HS-5 (cell line): ENCODE measurements at regions not wholly inside any gene's neighbourhood (a gene's known extent, or its start where the extent isn't known, plus 50 kb on each side); places are given as distances from the start of the nearest gene placed in this dataset.

Experiments used
- DNase-seq: peaks from one replicate; pipeline ENCODE4 v3.0.0-alpha.2; 2012; ENCODE audit warnings: low read depth

GRCh38 chr12:28879379-28879778 lies 269.7 kb upstream of the FAR2 start:
- no peak for DNase-seq

DNA sequence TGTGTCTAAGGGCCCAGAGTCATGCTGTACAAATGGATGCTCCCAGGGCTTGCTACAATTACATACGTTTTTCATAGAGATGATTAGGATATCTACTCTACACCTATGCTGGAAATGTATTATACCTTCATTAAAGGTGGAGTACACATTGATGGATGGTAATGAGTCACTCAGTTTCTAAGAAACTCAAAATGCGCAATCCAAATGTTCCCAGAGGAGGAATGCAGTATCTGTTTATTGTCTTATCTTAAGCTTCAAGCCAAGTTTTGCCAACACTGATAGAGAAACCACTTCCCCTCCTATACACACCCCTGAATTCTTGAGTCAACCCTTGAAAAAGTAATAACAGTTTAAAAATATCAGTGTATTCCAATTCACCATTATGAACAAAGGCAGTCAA lies 266.6 kb upstream of the FAR2 start:
- no peak for DNase-seq

DNA sequence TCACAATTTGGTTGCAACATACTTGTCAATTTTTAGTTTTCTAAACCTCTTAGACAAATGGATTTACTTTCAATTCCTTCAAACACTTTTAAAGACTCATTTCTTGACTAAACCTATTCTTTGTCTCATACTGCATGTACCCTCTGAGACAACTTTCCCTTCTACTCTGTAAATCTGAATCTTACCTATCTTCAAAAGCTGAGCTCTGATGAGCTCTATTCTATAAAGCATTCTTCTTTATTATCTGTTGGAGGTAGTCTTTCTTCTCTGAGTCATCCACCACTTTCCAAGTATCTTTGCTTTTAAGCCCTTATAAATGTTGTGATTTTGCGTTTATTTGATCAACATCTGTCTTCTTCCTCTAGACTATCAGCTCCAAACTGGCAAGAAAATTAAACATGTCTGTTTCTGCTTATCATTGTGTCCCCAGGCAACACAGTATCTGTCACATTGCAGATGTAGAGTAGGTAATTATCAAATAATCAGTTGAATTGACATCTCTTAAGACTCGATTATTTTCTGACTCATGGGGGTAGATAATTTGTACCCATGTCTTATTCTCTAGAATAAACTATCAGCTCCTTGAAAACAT lies 265.6 kb upstream of the FAR2 start:
- no peak for DNase-seq

DNA sequence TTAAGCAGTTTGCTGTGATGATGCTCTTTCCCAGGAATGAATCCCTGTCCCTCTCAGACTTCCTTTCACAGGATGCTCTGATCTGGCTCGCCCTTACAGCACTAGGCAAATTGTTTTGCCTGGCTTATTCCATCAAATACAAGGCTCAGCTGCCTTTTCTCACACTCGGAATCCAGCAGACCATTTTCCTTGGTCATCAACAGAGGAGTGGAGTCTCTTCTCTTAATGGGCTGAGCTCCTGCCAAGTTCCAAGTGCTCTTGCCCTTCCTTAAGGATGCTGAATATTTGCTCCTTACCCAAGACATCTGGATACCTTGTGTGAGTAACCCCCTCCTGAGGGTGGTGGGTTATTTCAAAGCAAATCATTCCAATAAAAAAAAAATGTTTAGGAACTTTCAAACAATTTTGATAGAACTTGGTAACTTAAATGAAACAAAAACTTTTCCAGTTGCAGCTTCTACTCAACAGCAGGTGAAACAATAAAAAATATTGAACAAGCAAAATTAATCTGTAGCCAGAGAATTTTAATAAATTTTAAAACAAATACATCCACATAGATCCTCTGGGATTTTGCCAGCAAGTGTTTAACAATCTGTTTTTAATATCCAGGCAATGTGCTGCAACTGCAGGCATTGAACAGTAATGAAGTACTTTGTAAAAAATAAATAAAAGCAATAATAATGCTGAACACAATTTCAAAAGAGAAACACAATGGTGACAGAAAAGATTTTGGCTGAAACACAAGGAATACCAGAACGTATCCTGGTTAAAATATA lies 264.0 kb upstream of the FAR2 start:
- no peak for DNase-seq

- no peak for DNase-seq
Measured at GRCh38 chr12:28885928-28886327, 263.1 kb upstream of the FAR2 start.

- no peak for DNase-seq
Measured at GRCh38 chr12:28887461-28887990, 261.6 kb upstream of the FAR2 start.

GRCh38 chr12:28890664-28891063 lies 258.4 kb upstream of the FAR2 start:
- DNase-seq = no peak

- DNase-seq = no peak
Measured at GRCh38 chr12:28891126-28891525, 258.0 kb upstream of the FAR2 start.

- DNase-seq = no peak
Measured at GRCh38 chr12:28893365-28893764, 255.7 kb upstream of the FAR2 start.

GRCh38 chr12:28893856-28894255 lies 255.2 kb upstream of the FAR2 start:
- DNase-seq = no peak

- DNase-seq = no peak
Measured at GRCh38 chr12:28896421-28896820, 252.7 kb upstream of the FAR2 start.

- no peak for DNase-seq
Measured at GRCh38 chr12:28898038-28898437, 251.0 kb upstream of the FAR2 start.

DNA sequence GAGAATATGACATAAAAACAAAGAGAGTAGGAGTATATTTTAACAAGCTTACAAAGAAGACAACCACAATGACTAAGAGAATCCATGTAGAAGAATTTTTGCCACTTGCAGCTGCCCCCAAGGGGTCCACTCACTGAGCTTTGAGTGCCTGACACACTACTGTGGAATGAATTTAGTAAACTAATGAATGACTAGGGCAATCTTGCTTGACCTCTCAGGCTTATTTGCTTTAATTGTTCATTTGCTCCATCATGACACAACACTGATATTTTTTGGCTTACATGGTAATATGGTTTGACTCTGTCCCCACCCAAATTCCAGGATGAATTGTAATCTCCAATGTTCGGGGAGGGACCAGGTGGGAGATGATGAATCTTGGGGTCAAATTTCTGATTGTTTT lies 249.1 kb upstream of the FAR2 start:
- DNase-seq = peak; percentile 92

DNA sequence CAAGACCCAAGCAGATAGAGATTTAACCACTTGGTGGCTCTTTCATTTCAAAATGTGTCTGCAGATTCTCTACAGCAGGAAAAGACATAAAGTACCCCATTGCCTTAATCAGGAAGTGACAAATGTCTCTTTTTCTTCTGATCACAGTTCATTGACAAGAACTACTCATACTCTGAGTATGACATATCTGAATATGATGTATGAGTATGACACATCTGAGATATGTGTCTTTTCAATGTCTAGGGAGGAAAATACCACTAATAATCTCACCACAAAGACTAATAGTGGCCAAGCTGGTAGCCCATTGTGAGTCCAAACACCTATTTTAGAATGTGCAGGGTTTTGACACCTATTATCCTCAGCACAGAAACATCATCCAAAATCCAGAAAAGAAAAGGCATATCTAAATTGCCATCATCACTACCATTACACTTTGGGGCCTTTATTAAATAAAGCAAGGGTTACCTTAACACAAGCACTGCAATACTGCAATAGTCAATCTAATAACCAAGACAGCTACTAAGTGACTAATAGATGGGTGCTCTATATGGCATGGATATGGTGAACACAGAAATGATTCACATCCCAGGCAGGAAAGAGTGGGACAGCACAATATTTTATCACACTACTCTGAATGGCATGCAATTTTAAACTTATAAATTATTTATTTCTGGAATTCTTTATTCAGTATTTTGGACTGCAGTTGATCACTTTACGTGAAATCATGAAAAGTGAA lies 243.7 kb upstream of the FAR2 start:
- no peak for DNase-seq

- DNase-seq = no peak
Measured at GRCh38 chr12:28908646-28909045, 240.4 kb upstream of the FAR2 start.

DNA sequence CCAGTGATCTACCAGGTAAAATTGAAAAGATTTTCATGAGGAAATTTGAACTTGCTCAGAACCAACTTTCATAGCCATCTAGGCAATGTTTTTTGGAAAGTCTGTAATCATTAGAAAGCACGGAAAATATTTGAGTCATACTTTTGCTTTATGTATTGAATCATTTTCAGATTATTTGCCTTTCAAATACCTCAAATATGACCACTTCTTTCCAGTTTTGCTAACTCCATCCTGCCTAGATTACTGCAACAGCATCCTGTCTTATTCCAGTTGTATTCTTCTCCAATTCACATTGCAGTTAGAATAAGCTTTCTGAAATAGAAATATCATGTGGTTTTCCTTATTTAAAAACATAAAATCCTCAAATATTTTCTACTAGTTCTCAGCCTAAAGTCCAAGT lies 239.8 kb upstream of the FAR2 start:
- peak; percentile 41 for DNase-seq

DNA sequence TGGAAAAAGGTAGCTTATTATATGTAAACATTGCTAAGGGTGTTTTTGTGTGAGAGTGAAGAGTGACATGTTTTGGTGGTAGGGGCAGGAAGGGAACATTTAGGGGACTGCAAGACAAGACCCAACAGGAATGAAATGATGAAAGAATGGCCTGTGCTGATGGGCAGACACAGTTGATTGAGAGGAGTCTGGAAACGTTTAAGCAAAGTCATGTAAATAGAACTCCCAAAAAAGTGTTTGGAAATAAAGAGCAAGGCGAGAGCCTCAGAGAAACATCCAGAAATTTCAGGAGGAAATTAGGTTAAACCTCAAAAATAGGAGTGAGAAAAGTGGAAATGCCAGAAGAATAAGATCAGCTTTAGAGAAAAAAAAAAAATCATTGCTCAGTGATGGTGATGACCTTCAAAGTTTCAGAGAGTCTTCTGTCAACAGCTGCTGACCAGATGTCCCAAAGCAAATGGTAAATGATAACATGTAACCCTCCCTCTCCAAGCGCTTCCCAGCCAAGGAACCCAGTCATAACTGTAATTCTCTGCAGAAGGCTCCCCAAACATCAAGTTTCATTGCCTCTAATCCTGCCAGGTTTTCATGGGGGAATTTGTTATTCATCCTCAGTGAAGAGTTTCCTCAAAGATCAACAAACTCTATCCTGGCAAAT lies 223.2 kb upstream of the FAR2 start:
- peak; percentile 78 for DNase-seq

- DNase-seq = no peak
Measured at GRCh38 chr12:28930704-28931103, 218.4 kb upstream of the FAR2 start.

DNA sequence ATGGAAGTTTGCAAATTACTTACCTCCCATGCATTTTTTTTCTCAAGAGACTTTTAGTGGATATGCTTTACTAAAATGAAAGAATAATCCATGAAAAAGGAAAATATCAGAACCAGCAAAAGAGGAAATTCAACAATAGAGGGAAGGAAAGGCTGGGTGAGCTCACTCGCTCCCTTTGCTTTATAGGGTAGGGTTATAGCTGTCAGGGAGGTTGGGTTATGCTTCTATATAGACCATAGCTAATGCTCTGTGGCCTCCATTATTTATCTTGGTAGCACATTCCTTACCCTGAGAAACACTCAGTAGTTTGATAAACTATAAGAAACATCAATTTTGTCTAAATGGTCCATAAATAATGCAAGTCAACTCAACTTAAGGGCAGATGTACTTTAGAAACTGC lies 215.9 kb upstream of the FAR2 start:
- DNase-seq = no peak

GRCh38 chr12:28933864-28934527 lies 215.1 kb upstream of the FAR2 start:
- no peak for DNase-seq

GRCh38 chr12:28936221-28936620 lies 212.9 kb upstream of the FAR2 start:
- DNase-seq = no peak

- no peak for DNase-seq
Measured at GRCh38 chr12:28936711-28937110, 212.4 kb upstream of the FAR2 start.
